AG04449 (cell line): ENCODE measurements at regions not wholly inside any gene's neighbourhood (a gene's known extent, or its start where the extent isn't known, plus 50 kb on each side); places are given as distances from the start of the nearest gene placed in this dataset.

Experiments
- CTCF ChIA-PET: fragments of 350-600 bp; formaldehyde crosslinking; extraction: SDS; loops from one replicate; lab custom pipeline; 2021; ENCODE audit warnings: antibody characterized with exemption; lab: Yijun Ruan, JAX
- POLR2A ChIA-PET: fragments of 400-600, 350-600 bp; formaldehyde crosslinking; extraction: SDS; loops from one replicate; lab custom pipeline; 2020; ENCODE audit warnings: antibody characterized with exemption, inconsistent platforms; lab: Yijun Ruan, JAX
- DNase-seq: peaks from one replicate; pipeline ENCODE4 v3.0.0-alpha.2; 2010; ENCODE audit warnings: low read depth, low spot score
- H3K4me3 ChIP-seq: 2 replicates; pipeline ENCODE4 v1.5.1; 2011; ENCODE audit warnings: low read depth, mild to moderate bottlenecking, control low read depth, low read length
- TF ChIP-seq, protein P1 (sequence below): IDR thresholded peaks from one replicate; pipeline ENCODE4 v1.5.1; 2011; ENCODE audit warnings: mild to moderate bottlenecking, moderate library complexity, low read length, control low read depth, inconsistent platforms; ENCODE audit not compliant: insufficient read depth; ENCODE audit errors: missing control alignments

DNA sequence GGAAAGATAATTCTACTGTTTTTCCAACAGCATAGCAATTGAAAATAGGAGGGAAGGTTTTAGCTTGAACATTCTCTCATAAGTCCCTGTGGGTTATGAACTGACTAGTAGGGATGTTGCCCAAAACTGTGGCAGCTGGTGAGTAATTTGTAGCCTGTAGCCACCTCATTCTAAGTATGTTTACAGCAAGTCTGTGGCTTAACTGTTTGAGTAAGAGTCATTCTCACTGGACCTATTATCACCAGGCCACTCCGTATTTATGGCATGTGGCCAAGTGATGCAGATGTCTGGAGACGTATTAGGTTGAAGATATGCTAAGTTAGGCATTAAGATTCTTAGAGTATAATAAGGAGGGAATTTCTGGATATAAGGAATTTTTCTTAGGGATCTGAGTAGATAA is 458.3 kb downstream of the ETNK1 start:
- CTCF ChIA-PET: no interaction called here
- H3K4me3 ChIP-seq: no peak overlapping the region
- TF ChIP-seq, protein P1, sequence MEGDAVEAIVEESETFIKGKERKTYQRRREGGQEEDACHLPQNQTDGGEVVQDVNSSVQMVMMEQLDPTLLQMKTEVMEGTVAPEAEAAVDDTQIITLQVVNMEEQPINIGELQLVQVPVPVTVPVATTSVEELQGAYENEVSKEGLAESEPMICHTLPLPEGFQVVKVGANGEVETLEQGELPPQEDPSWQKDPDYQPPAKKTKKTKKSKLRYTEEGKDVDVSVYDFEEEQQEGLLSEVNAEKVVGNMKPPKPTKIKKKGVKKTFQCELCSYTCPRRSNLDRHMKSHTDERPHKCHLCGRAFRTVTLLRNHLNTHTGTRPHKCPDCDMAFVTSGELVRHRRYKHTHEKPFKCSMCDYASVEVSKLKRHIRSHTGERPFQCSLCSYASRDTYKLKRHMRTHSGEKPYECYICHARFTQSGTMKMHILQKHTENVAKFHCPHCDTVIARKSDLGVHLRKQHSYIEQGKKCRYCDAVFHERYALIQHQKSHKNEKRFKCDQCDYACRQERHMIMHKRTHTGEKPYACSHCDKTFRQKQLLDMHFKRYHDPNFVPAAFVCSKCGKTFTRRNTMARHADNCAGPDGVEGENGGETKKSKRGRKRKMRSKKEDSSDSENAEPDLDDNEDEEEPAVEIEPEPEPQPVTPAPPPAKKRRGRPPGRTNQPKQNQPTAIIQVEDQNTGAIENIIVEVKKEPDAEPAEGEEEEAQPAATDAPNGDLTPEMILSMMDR: no peak
- POLR2A ChIA-PET: no interaction called here
- DNase-seq: no peak

DNA sequence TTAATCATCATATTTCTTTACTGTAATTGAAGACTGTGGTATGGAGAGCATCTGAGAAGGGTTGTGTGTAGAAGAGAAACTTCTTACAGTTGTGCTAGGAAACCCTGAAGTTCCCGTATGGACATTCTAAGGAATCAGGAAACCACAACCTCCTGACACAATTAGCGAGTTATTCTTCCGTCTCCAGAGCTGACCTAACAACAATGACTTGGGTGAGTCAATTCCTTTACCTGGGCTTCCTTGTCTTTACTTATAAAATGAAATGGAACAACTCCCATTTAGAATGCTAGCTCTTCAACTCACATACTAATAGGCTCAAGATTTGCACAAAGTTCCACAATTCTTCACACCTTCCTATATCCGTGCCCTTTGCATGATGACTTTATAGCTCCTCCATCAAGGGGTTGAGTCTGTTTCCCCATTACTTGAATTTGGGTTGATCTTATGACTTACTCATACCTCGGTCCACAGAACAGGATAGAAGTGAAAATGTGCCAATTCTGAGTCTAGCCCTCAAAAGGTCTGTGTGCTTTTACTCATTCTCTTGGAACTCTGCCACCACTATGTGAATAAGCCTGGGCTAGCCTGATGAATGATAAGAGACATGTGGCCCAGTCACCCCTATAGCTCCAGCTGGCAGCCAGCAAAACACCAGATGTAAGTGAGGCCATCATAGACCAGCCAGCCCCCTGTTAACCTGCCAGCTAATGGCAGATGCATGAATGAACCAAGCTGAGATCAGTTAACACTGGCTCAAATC is 459.4 kb downstream of the ETNK1 start:
- ChIA-PET POLR2A (no interaction called here), CTCF (no interaction called here)
- TF ChIP-seq, protein P1: no peak
- no peak overlapping the region for H3K4me3 ChIP-seq
- DNase-seq: no peak

DNA sequence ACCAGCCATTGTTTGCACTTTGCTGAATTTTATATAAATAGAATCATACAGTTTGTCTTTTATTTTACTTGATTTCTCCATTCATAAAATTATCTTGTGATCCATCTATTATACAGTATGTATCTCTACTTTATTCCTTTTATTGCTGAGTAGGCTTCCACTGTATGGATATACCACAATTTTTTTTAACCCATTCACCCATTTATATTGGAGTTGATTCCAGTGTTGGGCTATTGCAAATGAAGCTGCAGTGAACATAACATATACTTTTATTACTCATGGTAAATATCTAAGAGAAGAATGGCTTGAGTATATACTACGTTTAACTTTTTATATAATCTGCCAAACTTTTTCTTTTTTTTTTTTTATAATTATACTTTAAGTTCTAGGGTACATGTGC is 463.6 kb downstream of the ETNK1 start:
- ChIA-PET CTCF (no interaction called here), POLR2A (no interaction called here)
- no peak for DNase-seq
- H3K4me3 ChIP-seq: no peak overlapping the region
- TF ChIP-seq, protein P1: no peak

DNA sequence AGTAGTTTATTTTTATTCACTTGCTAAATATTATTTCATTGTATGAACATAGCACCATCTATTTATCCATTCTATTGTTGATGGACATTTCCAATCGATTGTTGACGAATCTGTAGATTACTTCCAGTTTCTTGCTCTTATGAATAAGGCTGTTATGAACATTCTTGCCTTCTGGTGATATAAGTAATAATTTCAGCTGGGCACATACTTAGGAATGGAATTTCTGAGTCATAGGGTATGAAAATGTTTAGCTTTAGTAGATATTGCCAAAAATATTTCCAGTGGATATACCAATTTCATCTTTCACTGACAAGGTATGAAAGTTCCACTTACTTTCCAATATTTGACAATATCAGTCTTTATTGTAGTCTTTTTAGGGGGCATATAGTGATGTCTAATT is 468.5 kb downstream of the ETNK1 start:
- TF ChIP-seq, protein P1: no peak
- no peak for DNase-seq
- no peak overlapping the region for H3K4me3 ChIP-seq
- ChIA-PET CTCF (no interaction called here), POLR2A (no interaction called here)

DNA sequence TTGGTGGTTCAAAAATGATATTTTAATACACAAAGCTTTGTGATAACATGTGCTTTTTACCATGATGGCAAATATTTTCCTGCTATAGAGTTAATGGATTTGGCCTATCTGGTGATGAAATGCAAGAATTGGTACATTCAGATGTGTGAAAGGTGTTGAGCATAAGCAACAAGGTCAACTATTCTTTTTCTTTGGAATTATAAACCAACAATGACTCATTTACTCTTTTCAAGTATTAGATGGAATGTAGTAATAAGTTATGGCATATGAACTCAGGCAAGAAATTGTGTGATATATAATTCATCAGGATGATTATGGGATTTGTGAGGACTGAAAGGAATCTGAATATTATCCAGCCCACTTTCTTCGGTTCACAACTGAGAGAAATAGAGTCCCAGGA is 471.4 kb downstream of the ETNK1 start:
- DNase-seq: no peak
- TF ChIP-seq, protein P1: no peak
- CTCF ChIA-PET: no interaction called here
- H3K4me3 ChIP-seq: no peak overlapping the region
- POLR2A ChIA-PET: no interaction called here

DNA sequence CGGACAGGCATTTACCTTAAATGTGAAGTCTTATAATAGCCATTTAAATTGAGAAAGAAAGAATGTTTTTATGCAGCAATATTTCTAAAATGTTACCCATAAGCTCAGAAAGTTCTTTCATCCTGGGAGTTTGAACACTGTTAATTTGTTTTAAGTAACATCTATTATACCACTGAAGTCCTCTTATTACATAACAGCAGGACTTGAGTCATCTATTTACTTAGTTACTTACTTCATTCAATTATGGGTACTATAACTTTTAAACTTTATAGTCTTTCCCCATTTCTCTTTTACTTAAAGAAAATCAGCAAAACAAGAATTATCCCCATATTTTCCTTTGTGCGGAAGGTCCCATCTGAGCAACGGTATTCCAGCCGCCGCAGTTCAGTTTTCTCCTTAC is 473.1 kb downstream of the ETNK1 start:
- ChIA-PET POLR2A (no interaction called here), CTCF (no interaction called here)
- TF ChIP-seq, protein P1: no peak
- H3K4me3 ChIP-seq: no peak overlapping the region
- DNase-seq: no peak
